K562 (cell line): ENCODE measurements at regions not wholly inside any gene's neighbourhood (a gene's known extent, or its start where the extent isn't known, plus 50 kb on each side); places are given as distances from the start of the nearest gene placed in this dataset.

Experiments used
- CTCF ChIP-seq, 3 experiments: IDR thresholded peaks in 2 of 3; conservative IDR thresholded peaks in 1 of 3; 2 replicates each; pipeline ENCODE4 v1.5.1; 2011 to 2012; ENCODE audit warnings: low read length in 3 of 3, mild to moderate bottlenecking in 3 of 3, control low read depth in 2 of 3, improper control_type of control experiment in 1 of 3, inconsistent platforms in 1 of 3, low read depth in 1 of 3, mixed read lengths in 1 of 3, moderate library complexity in 1 of 3; ENCODE audit not compliant: insufficient read depth in 2 of 3
- GATAD2B ChIP-seq: fragments of 450-650 bp; IDR thresholded peaks from 2 replicates; pipeline ENCODE4 v1.6.1; 2017; ENCODE audit warnings: mild to moderate bottlenecking, borderline replicate concordance
- HMG20B ChIP-seq: fragments of 250-450 bp; sonication (Bioruptor Pico); IDR thresholded peaks from 2 replicates; pipeline ENCODE4 v1.5.0; 2021; ENCODE audit warnings: mild to moderate bottlenecking
- MCM3 ChIP-seq: fragments of 450-650 bp; IDR thresholded peaks from 2 replicates; pipeline ENCODE4 v1.6.1; 2016
- NR0B1 ChIP-seq: fragments of 450-650 bp; IDR thresholded peaks from one replicate; pipeline ENCODE4 v1.6.1; 2018; ENCODE audit warnings: mild to moderate bottlenecking, moderate library complexity; ENCODE audit not compliant: partially characterized antibody
- PHB2 ChIP-seq: fragments of 450-650 bp; IDR thresholded peaks from 2 replicates; pipeline ENCODE4 v1.6.1; 2017; ENCODE audit warnings: low read depth
- PHF8 ChIP-seq: fragments of 200-600 bp; sonication (generic); IDR thresholded peaks from 2 replicates; pipeline ENCODE4 v1.6.1; 2012; ENCODE audit warnings: mixed run types, mild to moderate bottlenecking, inconsistent platforms, low read length, moderate library complexity, borderline replicate concordance
- PRPF4 ChIP-seq: fragments of 200-400 bp; formaldehyde crosslinking; IDR thresholded peaks from one replicate; pipeline ENCODE4 v1.6.1; 2017; ENCODE audit warnings: low read length, low read depth, mild to moderate bottlenecking; ENCODE audit not compliant: insufficient read depth, poor library complexity, severe bottlenecking
- RCOR1 ChIP-seq, 2 experiments: IDR thresholded peaks; 2 replicates each; pipeline ENCODE4 v1.6.1; 2012; ENCODE audit warnings: low read depth in 2 of 2, low read length in 2 of 2, borderline replicate concordance in 1 of 2, improper control_type of control experiment in 1 of 2
- SIX5 ChIP-seq, 2 experiments: IDR thresholded peaks; 2 replicates each; pipeline ENCODE4 v1.6.1; 2011; ENCODE audit warnings: low read length in 2 of 2, borderline replicate concordance in 1 of 2, low read depth in 1 of 2, mild to moderate bottlenecking in 1 of 2, moderate library complexity in 1 of 2; ENCODE audit not compliant: insufficient read depth in 1 of 2
- TCF7L2 ChIP-seq: fragments of 150-350 bp; IDR thresholded peaks from 2 replicates; pipeline ENCODE4 v1.6.1; 2016; ENCODE audit warnings: low read depth, mild to moderate bottlenecking, low read length, moderate library complexity
- THRA ChIP-seq: fragments of 450-650 bp; IDR thresholded peaks from 2 replicates; pipeline ENCODE4 v1.6.1; 2017; ENCODE audit warnings: mild to moderate bottlenecking, moderate library complexity
- ZNF436 ChIP-seq: fragments of 250-450, 450-650 bp; sonication (Bioruptor Pico); formaldehyde crosslinking; IDR thresholded peaks from 2 replicates; pipeline ENCODE4 v1.7.0; 2020; ENCODE audit warnings: mild to moderate bottlenecking

GRCh38 chr6:170042596-170043118 lies 248.2 kb downstream of the DLL1 start:
- TF ChIP-seq PRPF4 = no peak
- TF ChIP-seq NR0B1 = no peak
- no peak for TF ChIP-seq RCOR1 (IDR thresholded peaks at IDR 0.05; ENCODE audit: borderline replicate concordance in 1 of 2, low read depth in 2 of 2, low read length in 2 of 2)
- TF ChIP-seq HMG20B (CRISPR knock-in tag) = no peak
- no peak for TF ChIP-seq CTCF (IDR thresholded peaks at IDR 0.05 in 2 of 3, conservative IDR thresholded peaks at IDR 0.05 in 1 of 3; ENCODE audit: insufficient read depth in 2 of 3, low read depth in 1 of 3, low read length in 3 of 3)
- no peak for TF ChIP-seq PHB2
- no peak for TF ChIP-seq ZNF436
- no peak for TF ChIP-seq SIX5 (IDR thresholded peaks at IDR 0.05; ENCODE audit: borderline replicate concordance in 1 of 2, insufficient read depth in 1 of 2, low read depth in 1 of 2, low read length in 2 of 2)
- TF ChIP-seq THRA = no peak
- TF ChIP-seq TCF7L2 = no peak
- no peak for TF ChIP-seq PHF8
- TF ChIP-seq MCM3 = no peak
- no peak for TF ChIP-seq GATAD2B
